HuH-7 (cell line): ENCODE measurements at regions not wholly inside any gene's neighbourhood (a gene's known extent, or its start where the extent isn't known, plus 50 kb on each side); places are given as distances from the start of the nearest gene placed in this dataset.
"Not testable (repeated sequence)": the region's sequence is repeated elsewhere in the genome, so short reads cannot be mapped to it uniquely, and the experiment has no call there.

Experiments used
- DNase-seq: peaks from one replicate; pipeline ENCODE4 v3.0.0; 2011; ENCODE audit warnings: low spot score

DNA sequence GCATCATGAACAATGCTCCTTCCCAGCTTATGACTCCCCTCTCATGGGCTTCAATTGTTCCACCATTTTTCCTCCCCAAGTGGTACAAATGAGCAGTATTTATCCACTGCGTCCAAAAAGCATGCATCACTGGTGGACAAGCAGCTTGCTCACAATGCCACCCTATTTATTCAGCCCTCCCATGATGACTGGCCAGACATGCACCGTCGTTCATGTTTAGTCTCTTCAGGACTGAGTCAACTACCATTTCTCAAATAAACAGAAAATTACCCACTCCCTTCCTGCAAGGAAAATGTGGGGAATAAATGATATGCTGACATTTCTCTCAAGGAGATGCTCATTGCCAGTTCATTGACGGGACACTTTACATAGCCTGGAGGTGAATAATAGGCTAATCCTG lies 300.4 kb downstream of the C6orf118 start:
- DNase-seq = no peak

DNA sequence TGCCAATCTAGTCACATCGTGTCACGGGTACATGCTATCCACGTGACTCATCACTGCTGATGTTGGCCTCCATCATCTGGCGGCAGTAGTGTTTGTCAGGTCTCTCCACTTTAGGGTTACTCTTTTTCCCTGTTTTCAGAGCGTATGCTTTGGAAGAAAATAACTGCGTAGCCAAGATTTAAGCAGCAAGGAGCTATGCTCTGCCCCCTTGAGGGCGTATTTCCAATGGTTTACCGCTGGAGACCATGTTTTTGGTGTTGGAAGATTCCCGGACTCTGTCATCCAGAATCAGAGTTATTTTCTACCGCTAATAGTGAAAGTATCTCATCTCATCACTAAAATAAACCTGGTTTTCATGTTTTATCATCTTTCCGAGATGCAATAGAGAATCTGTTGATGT lies 306.5 kb downstream of the C6orf118 start:
- DNase-seq = no peak

DNA sequence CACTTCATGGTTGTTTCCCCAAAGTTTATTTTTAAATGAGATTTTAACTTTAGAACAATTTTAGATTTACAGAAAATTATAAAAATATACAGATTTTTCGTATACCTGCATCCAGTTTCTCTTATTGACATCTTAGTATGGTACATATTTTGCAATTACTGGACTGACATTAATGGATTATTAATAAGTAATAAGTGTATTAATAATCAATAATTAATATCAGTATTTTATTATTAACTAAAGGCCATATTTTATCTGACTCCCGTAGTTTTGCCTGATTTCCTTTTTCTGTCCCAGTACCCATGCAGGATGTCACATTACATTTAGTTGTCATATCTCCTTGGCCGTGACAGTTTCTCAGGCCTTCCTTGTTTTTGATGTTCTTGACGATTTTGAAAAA lies 307.0 kb downstream of the C6orf118 start:
- DNase-seq = no peak

DNA sequence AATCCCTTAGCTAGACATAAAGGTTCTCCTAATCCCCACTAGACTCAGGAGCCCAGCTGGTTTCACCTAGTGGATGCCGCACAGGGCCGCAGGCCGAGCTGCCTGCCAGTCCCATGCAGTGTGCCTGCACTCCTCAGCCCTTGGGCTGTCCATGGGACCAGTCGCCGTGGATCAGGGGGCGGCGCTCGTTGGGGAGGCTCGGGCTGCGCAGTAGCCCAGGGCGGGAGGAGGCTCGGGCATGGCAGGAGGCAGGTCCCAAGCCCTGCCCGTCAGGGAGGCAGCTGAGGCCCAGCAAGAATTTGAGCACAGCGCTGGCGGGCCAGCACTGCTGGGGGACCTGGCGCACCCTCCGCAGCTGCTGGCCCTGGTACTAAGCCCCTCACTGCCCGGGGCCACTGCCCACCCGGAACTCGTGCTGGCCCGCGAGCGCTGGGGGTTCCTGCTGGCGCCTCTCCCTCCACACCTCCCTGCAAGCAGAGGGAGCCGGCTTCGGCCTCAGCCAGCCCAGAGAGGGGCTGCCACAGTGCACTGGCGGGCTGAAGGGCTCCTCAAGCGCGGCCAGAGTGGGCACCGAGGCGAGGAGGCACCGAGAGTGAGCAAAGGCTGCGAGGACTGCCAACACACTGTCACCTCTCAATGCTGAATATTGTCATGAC lies 307.8 kb downstream of the C6orf118 start:
- no peak for DNase-seq

DNA sequence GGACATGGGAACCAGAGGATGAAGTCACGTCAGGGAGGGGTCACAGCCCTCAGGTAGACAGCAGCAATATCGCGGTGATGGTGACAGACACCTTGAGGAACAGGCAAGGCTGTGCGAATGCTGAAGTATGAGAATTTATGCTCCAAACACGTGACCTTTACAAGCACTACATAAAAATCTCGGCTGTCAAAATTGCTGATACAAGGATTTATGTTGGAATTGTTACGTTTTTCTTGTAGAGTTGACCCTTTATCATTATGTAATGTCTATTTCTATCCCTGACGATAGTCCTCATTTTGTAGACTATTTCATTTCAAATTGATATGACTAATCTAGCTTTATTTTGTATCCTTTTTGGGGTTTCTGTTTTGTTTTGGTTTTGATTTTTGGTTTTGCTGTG lies 311.1 kb downstream of the C6orf118 start:
- DNase-seq = no peak

DNA sequence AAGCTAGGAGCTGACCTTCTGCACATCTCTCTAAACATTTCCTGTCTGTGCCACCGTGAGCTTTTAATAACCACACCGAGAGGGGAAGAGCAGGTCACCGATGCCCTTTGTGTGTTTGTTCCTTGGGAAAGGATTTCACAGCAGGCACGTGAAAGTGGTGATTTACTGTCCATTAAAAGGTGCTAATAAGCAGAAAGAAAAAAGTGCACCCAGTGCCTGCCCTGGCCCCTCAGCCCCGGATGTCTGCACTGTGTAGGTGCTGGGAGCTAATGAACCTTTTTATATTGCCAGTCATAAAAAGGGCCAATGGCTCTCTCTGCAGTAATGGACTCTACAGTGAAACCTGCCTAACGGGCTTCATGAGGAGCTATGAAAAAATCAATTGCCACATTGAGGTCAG lies 312.6 kb downstream of the C6orf118 start:
- DNase-seq = no peak

DNA sequence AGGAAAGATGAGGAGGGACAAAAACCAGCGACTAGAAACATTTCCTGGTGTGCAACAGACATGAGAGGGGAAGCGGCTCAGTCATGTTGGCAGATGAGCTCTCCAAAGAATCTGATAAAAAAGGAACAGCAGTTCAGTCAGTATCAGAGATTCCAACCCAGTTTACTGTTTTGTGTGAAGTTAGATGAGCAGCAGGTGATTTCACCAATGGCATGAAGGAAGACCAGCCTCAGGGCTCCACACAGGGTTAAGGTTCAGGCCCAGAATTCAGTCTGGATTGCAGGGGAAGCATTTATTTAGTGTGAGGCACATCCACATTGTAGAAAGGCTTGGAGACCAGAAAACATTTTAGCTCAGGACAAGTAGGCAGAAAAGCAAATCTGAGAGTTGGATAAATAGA lies 317.8 kb downstream of the C6orf118 start:
- no peak for DNase-seq

DNA sequence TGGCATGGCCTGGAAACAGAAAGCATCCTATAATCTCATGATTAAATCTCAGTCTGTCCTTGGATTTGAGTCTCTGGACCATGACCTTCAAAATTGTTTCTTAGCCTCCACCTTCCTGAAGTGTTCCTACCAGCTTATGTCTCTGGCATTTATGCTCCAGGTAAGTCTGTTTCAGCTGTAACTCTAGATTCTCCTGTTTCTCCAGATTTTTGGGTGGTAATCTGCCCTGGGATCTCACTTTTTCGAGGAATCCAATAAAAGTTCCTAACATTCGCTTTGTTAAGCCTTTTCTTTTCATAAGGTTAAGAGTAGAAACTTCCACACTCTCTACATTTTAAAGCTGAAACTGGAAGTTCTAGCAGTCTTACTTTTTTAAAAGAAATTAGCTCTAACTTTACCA lies 318.5 kb downstream of the C6orf118 start:
- DNase-seq = no peak

DNA sequence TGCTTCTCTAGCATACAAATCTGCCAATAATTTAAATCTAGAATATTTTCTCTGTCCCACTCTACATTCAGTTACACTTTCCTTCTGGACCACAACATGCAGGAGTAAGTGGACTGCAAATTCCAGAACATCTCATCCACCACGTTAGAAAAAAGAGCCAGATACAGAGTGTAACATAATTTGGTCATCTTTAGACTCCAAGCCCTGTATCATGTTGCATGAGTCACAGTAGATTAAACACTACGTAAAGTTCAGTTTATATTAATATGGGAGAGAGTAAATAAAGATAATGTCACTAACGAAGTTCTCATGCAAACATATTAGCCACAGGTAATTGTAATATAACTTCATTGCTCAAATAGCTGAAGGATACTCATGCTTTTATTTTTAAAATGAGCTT lies 327.0 kb downstream of the C6orf118 start:
- DNase-seq = no peak

DNA sequence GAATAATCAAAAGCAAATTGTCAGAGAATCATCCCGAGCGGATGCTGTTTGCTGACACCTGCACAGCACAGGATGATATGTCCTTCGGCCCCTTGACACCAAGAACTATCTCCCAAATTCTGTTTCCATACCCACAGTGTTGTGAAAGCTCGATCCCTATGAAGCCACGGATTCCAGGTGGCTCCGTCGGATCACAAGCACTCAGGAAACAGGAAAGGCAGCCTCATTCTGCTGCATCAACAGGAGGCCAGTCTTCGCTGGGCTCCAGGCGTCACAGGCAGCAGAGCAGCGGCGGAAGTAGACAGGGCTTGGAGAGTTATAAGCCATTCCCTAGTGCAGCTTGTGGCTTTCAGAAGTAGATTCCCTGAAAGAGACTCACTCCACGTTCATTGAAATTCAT lies 342.3 kb downstream of the C6orf118 start:
- no peak for DNase-seq

DNA sequence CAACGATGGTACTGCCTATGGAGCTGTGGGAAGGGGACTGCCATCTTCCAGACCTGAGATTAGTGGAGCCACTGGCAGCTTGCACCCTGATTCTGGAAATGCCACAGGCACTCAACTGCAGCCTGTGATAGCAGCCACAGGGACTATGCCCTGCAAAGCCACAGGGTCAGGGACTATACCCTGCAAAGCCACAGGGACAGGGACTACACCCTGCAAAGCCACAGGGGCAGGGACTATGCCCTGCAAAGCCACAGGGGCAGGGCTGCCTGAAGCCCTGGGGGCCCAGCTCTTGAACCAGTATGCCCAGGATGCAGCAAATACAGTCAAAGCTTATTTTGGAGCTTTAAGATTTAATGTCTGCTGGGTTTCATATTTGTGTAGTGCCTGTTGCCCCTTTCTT lies 346.6 kb downstream of the C6orf118 start:
- no peak for DNase-seq

DNA sequence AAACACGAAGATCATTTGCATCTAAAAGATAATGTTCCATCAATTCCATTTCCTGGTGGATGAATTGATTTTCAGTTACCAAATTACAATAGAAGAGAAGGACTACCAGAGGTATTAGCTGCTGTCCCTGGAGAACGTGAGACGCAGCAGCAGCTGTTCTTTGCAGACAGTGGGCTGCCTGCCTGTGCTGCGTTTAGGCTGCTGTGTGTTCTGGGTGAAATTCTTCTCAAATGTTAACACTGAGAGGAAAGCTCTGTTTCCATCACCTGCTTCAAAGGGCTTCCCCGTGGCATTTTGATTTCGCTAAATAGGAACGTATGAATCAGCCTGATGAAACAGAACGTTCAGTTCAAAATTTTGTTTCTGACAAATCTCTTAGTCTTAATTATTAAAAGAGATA lies 362.2 kb downstream of the C6orf118 start:
- no peak for DNase-seq

DNA sequence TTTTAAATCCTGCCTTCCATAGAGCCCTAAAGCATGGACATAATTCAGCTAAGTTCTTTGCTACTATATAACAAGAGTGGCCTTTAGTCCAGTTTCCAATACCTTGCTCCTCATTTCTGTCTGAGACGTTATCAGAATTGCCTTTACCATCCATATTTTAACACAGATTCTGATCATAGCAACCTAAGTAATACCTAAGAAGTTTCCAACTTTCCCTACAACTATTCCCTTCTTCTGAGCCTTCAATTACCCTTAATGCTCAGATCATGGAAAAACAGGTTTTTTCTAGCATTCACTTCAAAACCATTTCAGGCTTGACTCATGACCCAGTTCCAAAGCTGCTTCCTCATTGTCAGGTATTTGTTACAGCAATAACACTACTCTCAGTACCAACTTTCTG lies 367.1 kb downstream of the C6orf118 start:
- DNase-seq = no peak

DNA sequence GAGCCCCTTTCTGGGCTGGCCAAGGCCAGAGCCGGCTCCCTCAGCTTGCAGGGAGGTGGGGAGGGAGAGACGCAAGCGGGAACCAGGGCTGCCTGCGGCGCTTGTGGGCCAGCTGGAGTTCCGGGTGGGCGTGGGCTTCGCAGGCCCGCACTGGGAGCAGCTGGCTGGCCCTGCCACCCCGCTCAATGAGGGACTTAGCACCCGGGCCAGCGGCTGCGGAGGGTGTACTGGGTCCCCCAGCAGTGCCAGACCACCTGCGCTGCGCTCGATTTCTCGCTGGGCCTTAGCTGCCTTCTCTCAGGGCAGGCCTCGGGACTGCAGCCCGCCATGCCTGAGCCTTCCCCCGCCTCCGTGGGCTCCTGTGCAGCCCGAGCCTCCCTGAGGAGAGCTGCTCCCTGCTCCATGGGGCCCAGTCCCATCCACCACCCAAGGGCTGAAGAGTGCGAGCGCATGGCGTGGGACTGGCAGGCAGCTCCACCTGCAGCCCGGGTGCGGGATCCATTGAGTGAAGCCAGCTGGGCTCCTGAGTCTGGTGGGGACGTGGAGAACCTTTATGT lies 376.1 kb downstream of the C6orf118 start:
- not testable (repeated sequence) for DNase-seq

DNA sequence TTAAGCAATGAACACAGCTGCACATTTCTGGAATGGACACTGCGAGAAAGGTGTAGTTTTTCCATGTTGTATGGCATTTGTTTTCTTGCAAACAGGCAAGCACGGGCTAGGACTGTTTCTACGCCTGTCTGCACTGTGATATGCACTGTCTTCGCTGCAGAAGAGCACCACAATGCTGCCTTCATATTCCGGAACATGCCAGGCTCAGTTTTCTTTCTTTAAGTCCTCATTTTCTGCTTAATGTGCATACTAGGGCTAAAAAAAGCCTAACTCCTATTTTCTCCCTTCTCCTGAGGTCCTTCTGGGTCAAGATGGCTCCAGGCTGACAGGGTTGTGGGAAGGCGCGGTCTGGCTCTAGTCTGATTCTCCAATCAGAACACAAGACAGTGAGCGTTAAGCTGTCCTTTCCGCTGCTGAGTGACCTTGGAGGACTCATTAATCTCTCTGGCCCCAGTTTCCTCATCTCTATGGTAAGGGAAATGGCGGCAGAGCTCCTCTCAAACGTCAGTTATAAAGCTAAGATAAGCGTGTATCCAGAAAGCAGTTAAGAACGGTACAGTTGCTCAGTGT lies 379.9 kb downstream of the C6orf118 start:
- DNase-seq = no peak

DNA sequence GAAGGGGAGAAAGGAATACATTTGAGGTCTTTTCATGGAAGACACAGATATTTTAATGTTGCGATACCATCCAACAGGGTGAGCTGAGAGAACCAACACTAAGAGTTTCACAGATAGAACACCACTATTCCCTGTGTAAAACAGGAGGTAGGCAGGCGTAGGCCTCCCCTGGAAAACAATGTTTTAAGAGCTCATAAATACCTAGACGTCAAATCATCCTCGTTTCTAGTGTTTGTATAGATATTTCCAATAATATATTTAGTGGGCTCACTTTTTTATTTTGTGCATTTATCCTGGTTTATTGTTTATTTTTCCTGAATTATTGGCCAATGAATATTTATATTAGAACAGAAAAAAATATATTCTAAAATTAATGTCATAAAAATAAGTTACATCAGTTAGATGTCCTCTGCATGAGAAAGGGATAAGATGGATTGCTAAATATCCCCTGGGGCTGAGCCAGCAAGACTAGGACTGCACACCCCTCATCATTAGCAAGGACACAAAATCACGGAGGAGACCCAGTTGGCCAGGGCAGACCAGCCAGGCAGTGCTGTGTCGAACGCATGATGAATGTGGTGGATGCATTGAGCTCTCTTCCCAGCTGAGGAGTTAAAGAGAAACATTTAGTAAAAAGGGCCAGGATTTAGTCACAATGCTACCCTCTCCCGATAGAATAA lies 380.5 kb downstream of the C6orf118 start:
- DNase-seq = no peak

DNA sequence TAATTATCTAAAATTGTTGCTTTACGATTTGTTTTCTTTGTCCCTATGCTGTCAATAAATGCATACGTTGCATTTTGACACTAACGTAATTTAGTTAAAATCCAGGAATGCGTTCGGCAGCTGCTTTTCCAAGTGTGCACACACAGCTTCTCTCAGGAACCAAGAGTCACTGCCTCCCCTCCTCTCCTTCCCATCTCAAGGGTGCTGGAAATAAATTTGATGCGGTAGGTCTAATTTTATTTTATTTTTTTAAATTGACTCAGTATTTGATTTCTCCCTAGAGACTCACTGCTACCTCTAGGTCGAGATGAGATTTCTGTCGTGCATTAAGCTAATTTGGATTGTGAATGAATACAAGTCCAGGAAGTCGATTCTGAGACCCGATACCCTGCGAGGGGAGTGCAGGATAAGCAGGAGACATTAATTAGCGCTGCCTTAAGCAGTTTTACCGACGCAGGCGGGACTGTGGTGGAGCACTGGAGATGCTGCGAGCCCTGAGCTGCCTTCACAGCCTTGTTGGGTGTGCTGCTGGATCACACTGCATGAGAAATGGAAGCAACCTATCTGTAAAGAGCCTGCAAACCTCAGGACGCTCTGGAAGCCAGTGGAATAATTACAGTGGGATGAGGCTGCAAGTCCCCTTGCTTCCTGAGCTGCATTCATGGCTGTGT lies 381.2 kb downstream of the C6orf118 start:
- no peak for DNase-seq

DNA sequence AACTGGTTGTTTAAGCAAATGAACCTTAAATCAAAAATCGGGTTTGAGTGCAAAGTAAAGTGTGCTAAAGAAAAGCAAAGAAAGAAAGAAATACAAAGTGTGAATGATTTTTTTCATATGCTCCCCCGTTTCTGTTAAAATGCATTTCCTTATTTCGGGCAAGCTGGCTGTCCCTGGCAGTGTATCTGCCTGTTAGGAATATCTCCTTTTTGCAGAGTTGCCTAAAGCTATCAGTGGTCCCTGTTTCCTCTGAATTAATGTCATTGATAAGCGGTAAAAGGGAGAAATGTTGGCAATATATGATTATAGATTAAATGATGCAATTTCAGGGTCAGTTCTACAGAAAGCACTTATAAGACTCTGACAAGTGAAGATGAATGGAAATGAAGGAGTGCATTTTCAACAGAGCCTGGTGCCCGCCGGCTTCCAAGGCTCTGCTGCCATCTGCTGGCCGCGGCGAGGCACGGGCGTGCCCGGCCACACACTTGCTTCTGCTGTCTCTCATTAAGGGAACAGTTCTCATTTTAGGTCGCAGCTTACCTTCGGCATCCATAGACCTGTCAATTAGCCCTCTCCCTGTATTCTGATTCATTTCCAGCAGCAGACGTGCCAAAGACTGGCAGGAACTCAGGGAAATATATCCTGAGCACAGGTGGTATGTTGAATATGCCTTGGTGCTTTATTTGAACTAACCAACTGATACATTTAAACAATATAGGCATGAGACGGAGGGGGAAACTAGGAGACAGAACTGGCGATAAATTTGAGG lies 381.9 kb downstream of the C6orf118 start:
- DNase-seq = peak; percentile 74

DNA sequence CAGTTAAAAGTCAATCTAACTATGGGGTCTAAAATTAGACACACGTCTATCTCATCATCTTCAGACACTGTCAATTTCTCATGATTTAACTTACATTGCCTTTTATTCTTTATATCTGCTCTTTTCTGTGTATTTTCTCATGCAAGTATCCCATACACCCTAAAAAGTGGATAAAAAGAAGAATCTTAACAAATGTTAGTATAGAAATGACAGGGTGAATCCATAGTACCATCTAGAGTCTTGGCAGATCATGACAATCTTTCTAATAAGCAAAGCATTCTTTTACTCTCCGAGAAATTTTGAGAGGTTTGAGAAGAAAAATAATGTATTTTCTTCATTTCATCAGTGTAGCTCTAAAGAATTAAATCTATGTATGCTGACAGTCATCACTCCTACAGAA lies 382.7 kb downstream of the C6orf118 start:
- DNase-seq = no peak

DNA sequence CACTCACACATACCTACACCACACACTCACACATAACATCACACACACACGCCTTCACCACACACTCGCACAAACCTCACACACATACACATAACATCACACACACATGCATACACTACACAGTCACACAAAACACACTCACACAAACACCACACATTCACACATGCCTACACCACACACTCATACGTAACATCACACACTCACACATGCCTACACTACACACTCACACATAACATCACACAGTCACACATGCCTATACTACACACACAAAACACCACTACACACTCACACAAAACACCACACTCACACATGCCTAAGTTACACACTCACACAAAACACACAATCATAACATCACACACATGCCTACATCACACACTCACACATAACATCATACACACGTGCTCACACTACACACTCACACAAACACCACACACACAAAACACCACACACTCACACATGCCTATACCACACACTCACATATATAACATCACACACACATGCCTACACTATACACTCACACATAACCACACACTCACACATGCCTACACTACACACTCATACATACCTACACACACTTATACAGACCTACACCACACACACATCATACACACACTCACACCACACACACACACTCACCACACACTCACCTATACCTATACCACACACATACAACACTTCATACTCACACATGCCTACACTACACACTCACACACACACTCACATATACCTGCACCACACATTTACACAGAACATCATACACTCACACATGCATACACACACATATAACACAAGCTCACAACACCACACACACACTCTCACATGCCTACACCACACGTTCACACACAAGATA lies 383.5 kb downstream of the C6orf118 start:
- no peak for DNase-seq

DNA sequence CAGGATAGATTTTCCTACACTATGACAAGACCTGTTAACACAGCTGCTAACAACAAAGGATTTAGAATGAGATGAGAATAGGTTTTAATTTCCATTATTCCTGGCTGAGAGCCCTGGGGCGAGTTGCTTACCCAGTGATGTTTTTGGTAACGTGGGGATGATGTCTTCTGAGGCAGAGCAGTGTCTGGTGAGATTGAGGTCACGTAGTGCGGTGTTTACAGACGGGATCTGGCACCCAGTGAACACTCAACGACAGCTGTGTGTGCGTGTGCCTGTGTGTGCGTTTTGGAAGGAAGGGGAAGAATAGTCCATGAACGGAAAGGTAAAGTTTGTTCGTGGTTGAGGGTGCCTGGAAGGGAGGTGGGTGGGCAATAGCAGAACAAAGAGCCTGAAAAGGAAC lies 384.7 kb downstream of the C6orf118 start:
- no peak for DNase-seq
